Pulmonary artery endothelial cell (primary cell): ENCODE measurements at regions not wholly inside any gene's neighbourhood (a gene's known extent, or its start where the extent isn't known, plus 50 kb on each side); places are given as distances from the start of the nearest gene placed in this dataset.
A peak's percentile ranks its signal among the peaks of the same experiment; 100 is the strongest.
"Not testable (repeated sequence)": the region's sequence is repeated elsewhere in the genome, so short reads cannot be mapped to it uniquely, and the experiment has no call there.

Experiments used
- DNase-seq: peaks from one replicate; pipeline ENCODE4 v3.0.0-alpha.2; 2011; ENCODE audit warnings: low read depth, low spot score

- DNase-seq: no peak
Measured at GRCh38 chr5:62152394-62153087, 153.5 kb upstream of the KIF2A start.

GRCh38 chr5:62154758-62155157 is 151.2 kb upstream of the KIF2A start:
- DNase-seq: no peak

- no peak for DNase-seq
Measured at GRCh38 chr5:62155988-62156387, 150.0 kb upstream of the KIF2A start.

GRCh38 chr5:62167561-62168057 is 138.4 kb upstream of the KIF2A start:
- DNase-seq: no peak

GRCh38 chr5:62168506-62169281 is 137.3 kb upstream of the KIF2A start:
- no peak for DNase-seq

GRCh38 chr5:62178258-62178657 is 127.7 kb upstream of the KIF2A start:
- DNase-seq: no peak

- no peak for DNase-seq
Measured at GRCh38 chr5:62182802-62183201, 123.2 kb upstream of the KIF2A start.

- no peak for DNase-seq
Measured at GRCh38 chr5:62183727-62184126, 122.3 kb upstream of the KIF2A start.

- no peak for DNase-seq
Measured at GRCh38 chr5:62184444-62184843, 121.6 kb upstream of the KIF2A start.

GRCh38 chr5:62190173-62190572 is 115.8 kb upstream of the KIF2A start:
- peak; percentile 1 for DNase-seq

GRCh38 chr5:62190931-62191330 is 115.1 kb upstream of the KIF2A start:
- DNase-seq: no peak

- no peak for DNase-seq
Measured at GRCh38 chr5:62192958-62193357, 113.0 kb upstream of the KIF2A start.

- DNase-seq: not testable (repeated sequence)
Measured at GRCh38 chr5:62196532-62196931, 109.5 kb upstream of the KIF2A start.

- DNase-seq: no peak
Measured at GRCh38 chr5:62197697-62198096, 108.3 kb upstream of the KIF2A start.

GRCh38 chr5:62198421-62198820 is 107.6 kb upstream of the KIF2A start:
- no peak for DNase-seq

- no peak for DNase-seq
Measured at GRCh38 chr5:62199792-62200716, 106.0 kb upstream of the KIF2A start.

GRCh38 chr5:62206150-62206829 is 99.7 kb upstream of the KIF2A start:
- no peak for DNase-seq

- DNase-seq: no peak
Measured at GRCh38 chr5:62208218-62208852, 97.7 kb upstream of the KIF2A start.

- DNase-seq: no peak
Measured at GRCh38 chr5:62211405-62211804, 94.6 kb upstream of the KIF2A start.

GRCh38 chr5:62212648-62213047 is 93.4 kb upstream of the KIF2A start:
- no peak for DNase-seq

- no peak for DNase-seq
Measured at GRCh38 chr5:62214701-62215100, 91.3 kb upstream of the KIF2A start.
